GM12873 (cell line): ENCODE measurements at regions not wholly inside any gene's neighbourhood (a gene's known extent, or its start where the extent isn't known, plus 50 kb on each side); places are given as distances from the start of the nearest gene placed in this dataset.

Experiments
- CTCF ChIP-seq: IDR thresholded peaks from 2 replicates; pipeline ENCODE4 v1.5.1; 2012; ENCODE audit warnings: low read depth, mild to moderate bottlenecking, moderate library complexity, low read length, control low read depth; ENCODE audit not compliant: insufficient read depth; ENCODE audit errors: missing control alignments

- TF ChIP-seq CTCF = no peak
Observed at GRCh38 chr2:215793747-215794595, 219.4 kb downstream of the MREG start.

GRCh38 chr2:215791481-215791937 lies 221.8 kb downstream of the MREG start:
- no peak for TF ChIP-seq CTCF

GRCh38 chr2:215790523-215791421 lies 222.6 kb downstream of the MREG start:
- no peak for TF ChIP-seq CTCF

GRCh38 chr2:215787565-215788178 lies 225.7 kb downstream of the MREG start:
- no peak for TF ChIP-seq CTCF

- no peak for TF ChIP-seq CTCF
Observed at GRCh38 chr2:215787025-215787424, 226.3 kb downstream of the MREG start.

GRCh38 chr2:215784371-215784783 lies 229.0 kb downstream of the MREG start:
- TF ChIP-seq CTCF = no peak
